ENCODE measurements at regions not wholly inside any gene's neighbourhood (a gene's known extent, or its start where the extent isn't known, plus 50 kb on each side); places are given as distances from the start of the nearest gene placed in this dataset.

- DNase-seq (ENCODE audit: insufficient read length, low spot score), result no peak
- no peak for FAIRE-seq
- no peak for TF ChIP-seq POLR2A (IDR thresholded peaks at IDR 0.05; ENCODE audit: low read depth, low read length)
Measured at GRCh38 chr5:143560378-143560777, 156.9 kb upstream of the NR3C1 start.

DNA sequence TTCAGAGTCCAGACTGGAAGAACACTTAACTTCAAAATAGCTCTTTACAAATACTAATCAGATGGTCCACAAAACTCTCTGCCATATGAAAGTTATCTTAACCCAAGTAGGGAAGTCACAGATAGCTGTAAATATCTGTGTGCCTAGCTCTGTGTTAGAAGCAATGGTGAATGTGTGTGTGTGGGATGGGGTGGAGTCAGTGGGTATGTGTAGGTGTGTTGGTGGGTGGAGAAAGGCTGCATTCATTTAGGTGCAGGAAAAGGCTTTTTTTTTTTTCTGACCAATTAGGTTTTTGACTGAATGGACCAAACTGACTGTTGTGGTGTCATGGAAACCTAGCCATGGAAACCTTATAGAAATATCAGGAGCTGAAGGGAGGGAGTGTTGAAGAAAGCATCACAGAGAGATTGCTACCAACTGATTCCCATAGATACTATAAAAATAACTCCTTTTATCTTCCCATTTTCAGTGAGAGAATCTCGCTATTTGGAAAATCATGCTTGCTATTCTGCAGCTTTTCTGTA lies 156.2 kb upstream of the NR3C1 start:
- DNase-seq (ENCODE audit: insufficient read length, low spot score) (no peak), FAIRE-seq (no peak)
- no peak for TF ChIP-seq POLR2A (IDR thresholded peaks at IDR 0.05; ENCODE audit: low read depth, low read length)

GRCh38 chr5:143558048-143558447 lies 154.6 kb upstream of the NR3C1 start:
- no peak for FAIRE-seq
- no peak for DNase-seq (ENCODE audit: insufficient read length, low spot score)
- no peak for TF ChIP-seq POLR2A (IDR thresholded peaks at IDR 0.05; ENCODE audit: low read depth, low read length)

GRCh38 chr5:143557061-143557818 lies 153.8 kb upstream of the NR3C1 start:
- TF ChIP-seq POLR2A (IDR thresholded peaks at IDR 0.05; ENCODE audit: low read depth, low read length), result no peak
- FAIRE-seq (no peak), DNase-seq (ENCODE audit: insufficient read length, low spot score) (no peak)

GRCh38 chr5:143554918-143555477 lies 151.5 kb upstream of the NR3C1 start:
- TF ChIP-seq POLR2A (IDR thresholded peaks at IDR 0.05; ENCODE audit: low read depth, low read length), result no peak
- DNase-seq (ENCODE audit: insufficient read length, low spot score), result no peak
- FAIRE-seq, result peak; percentile 20

- DNase-seq (ENCODE audit: insufficient read length, low spot score), result peak; percentile 45
- peak; percentile 95 for FAIRE-seq
- TF ChIP-seq POLR2A (IDR thresholded peaks at IDR 0.05; ENCODE audit: low read depth, low read length), result no peak
Measured at GRCh38 chr5:143554187-143554717, 150.8 kb upstream of the NR3C1 start.

DNA sequence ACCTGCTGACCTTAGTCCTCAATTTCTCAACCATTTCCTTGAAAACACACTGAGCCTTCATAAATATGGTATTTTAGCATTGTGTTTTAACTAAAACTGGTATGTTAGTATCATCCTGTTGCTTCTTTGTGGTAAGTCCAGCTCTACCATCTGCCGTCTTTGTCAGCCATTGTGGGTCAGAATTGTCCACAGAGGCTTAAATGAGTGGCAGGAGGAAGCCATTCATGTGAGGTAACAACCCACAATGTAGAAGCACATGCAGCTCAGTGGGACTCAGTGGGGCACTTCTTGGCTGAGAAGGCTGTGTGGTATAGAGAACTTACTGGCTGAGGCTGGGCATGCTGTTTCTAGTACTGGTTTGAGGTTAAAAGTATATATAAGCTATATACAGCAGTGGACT lies 149.2 kb upstream of the NR3C1 start:
- TF ChIP-seq POLR2A (IDR thresholded peaks at IDR 0.05; ENCODE audit: low read depth, low read length), result no peak
- DNase-seq (ENCODE audit: insufficient read length, low spot score), result no peak
- peak; percentile 6 for FAIRE-seq

- no peak for TF ChIP-seq POLR2A (IDR thresholded peaks at IDR 0.05; ENCODE audit: low read depth, low read length)
- FAIRE-seq, result no peak
Measured at GRCh38 chr5:143551820-143552251, 148.3 kb upstream of the NR3C1 start.

GRCh38 chr5:143550986-143551630 lies 147.6 kb upstream of the NR3C1 start:
- DNase-seq (ENCODE audit: insufficient read length, low spot score) (no peak), FAIRE-seq (peak; percentile 6)
- TF ChIP-seq POLR2A (IDR thresholded peaks at IDR 0.05; ENCODE audit: low read depth, low read length), result no peak

More at GRCh38 chr5:143551820-143552251, 148.3 kb upstream of the NR3C1 start:
- DNase-seq (ENCODE audit: insufficient read length, low spot score), result no peak

- TF ChIP-seq POLR2A (IDR thresholded peaks at IDR 0.05; ENCODE audit: low read depth, low read length), result no peak
- peak; percentile 64 for FAIRE-seq
- no peak for DNase-seq (ENCODE audit: insufficient read length, low spot score)
Measured at GRCh38 chr5:143547342-143547741, 143.9 kb upstream of the NR3C1 start.

- DNase-seq (ENCODE audit: insufficient read length, low spot score) (no peak), FAIRE-seq (no peak)
- TF ChIP-seq POLR2A (IDR thresholded peaks at IDR 0.05; ENCODE audit: low read depth, low read length), result no peak
Measured at GRCh38 chr5:143546394-143546793, 142.9 kb upstream of the NR3C1 start.

GRCh38 chr5:143544606-143545005 lies 141.1 kb upstream of the NR3C1 start:
- no peak for TF ChIP-seq POLR2A (IDR thresholded peaks at IDR 0.05; ENCODE audit: low read depth, low read length)
- DNase-seq (ENCODE audit: insufficient read length, low spot score) (no peak), FAIRE-seq (no peak)

DNA sequence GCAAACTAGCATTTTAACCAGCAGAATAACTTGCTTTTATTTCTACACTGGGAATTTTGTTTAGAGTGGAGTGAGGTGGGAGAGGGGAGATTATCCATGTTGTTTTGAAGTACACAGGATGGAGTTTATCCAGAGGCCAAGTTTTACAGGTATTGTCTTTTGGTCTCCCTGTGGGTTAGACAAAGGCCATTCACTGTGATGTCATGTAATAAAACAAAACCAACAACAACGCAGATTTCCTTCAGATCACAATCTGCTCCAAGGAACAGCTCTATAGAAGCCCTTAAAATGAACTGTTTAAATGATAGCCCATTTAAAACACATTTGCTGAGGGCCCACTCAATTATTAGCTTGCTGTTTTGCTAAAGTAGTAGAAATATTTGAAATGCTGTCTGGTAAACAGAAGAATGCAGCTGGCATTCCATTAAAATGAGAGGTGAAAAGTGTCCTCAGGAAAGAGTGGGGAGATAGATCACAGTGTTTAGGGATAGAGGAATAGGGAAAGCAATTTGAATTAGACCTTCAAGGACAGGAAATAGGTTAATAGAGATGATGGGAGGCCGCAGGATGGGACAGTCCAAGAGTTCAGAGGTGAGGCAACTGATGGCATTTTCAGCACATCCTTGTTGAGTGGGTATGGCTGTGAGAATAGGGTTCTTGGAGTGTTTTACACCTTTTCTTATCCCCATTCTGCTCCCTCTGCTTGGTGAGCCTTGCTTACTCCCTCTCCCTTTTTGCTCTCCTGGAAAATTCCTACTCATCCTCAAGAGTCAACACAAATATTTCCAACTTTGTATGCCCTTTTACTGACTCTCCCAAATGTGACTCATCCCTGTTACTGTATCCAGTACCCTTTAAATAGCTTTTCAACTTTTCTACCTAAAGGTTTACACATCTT lies 140.1 kb upstream of the NR3C1 start:
- no peak for TF ChIP-seq POLR2A (IDR thresholded peaks at IDR 0.05; ENCODE audit: low read depth, low read length)
- no peak for DNase-seq (ENCODE audit: insufficient read length, low spot score)
- peak; percentile 92 for FAIRE-seq
